Liver (tissue), 3 donors: ENCODE measurements at regions not wholly inside any gene's neighbourhood (a gene's known extent, or its start where the extent isn't known, plus 50 kb on each side); places are given as distances from the start of the nearest gene placed in this dataset.

Experiments
- CTCF ChIP-seq: fragments of 150-350 bp; IDR thresholded peaks from 2 replicates; pipeline ENCODE4 v1.5.1; 2017; ENCODE audit warnings: improper control_type of control experiment, low read depth, low read length; ENCODE audit not compliant: missing input control
- GABPA ChIP-seq, 2 donors: IDR thresholded peaks in 1 of 2; conservative IDR thresholded peaks in 1 of 2; 2 replicates each; pipeline ENCODE4 v1.6.1; 2016; ENCODE audit warnings: antibody characterized with exemption in 2 of 2, mild to moderate bottlenecking in 1 of 2, moderate library complexity in 1 of 2
- RAD21 ChIP-seq, 2 donors: IDR thresholded peaks; 2 replicates each; pipeline ENCODE4 v1.6.1; 2016; ENCODE audit warnings: antibody characterized with exemption in 2 of 2, mild to moderate bottlenecking in 2 of 2
- REST ChIP-seq: IDR thresholded peaks from 2 replicates; pipeline ENCODE4 v1.6.1; 2016; ENCODE audit warnings: antibody characterized with exemption, mild to moderate bottlenecking
- SP1 ChIP-seq: IDR thresholded peaks from 2 replicates; pipeline ENCODE4 v1.6.1; 2018; ENCODE audit warnings: antibody characterized with exemption, mild to moderate bottlenecking
- YY1 ChIP-seq: IDR thresholded peaks from 2 replicates; pipeline ENCODE4 v1.6.1; 2016; ENCODE audit warnings: antibody characterized with exemption, mild to moderate bottlenecking
- donor health status: healthy.
- donor health status: healthy.

- no peak for TF ChIP-seq SP1
- TF ChIP-seq RAD21 (IDR thresholded peaks at IDR 0.05), result peak in 1 of 2 donors; percentile 37
- TF ChIP-seq GABPA (IDR thresholded peaks at IDR 0.05 in 1 of 2, conservative IDR thresholded peaks at IDR 0.05 in 1 of 2), result no peak
- no peak for TF ChIP-seq CTCF
- TF ChIP-seq YY1, result no peak
- no peak for TF ChIP-seq REST
Observed at GRCh38 chr15:67967871-67968431, 86.2 kb upstream of the PIAS1 start.
